ENCODE measurements at regions not wholly inside any gene's neighbourhood (a gene's known extent, or its start where the extent isn't known, plus 50 kb on each side); places are given as distances from the start of the nearest gene placed in this dataset.
A peak's percentile ranks its signal among the peaks of the same experiment; 100 is the strongest.

- TF ChIP-seq POLR2AphosphoS5 (IDR thresholded peaks at IDR 0.05; ENCODE audit: insufficient read depth in 1 of 2, low read depth in 1 of 2) = peak; percentile 27 to 80
- peak in 1 of 2 donors; percentile 46 for TF ChIP-seq POLR2A (IDR thresholded peaks at IDR 0.05)
Measured at GRCh38 chr3:72100601-72101187, 315.7 kb upstream of the PROK2 start.

All from vagina (tissue), 2 donors.